T-helper 1 cell treated with Interleukin-12 subunit alpha and Interleukin-12 subunit beta and Interleukin-4 antibody, amounts not matched to agents 30 μg/mL and 1 μg/mL, for 36 hours (primary cell): ENCODE measurements at regions not wholly inside any gene's neighbourhood (a gene's known extent, or its start where the extent isn't known, plus 50 kb on each side); places are given as distances from the start of the nearest gene placed in this dataset.

Experiments used
- H3K27ac Mint-ChIP-seq: one replicate; pipeline ENCODE4 v1.8.0; 2021; ENCODE audit warnings: mild to moderate bottlenecking, mixed read lengths
- H3K27me3 Mint-ChIP-seq: one replicate; pipeline ENCODE4 v1.8.0; 2021; ENCODE audit warnings: low read depth, mixed read lengths
- H3K36me3 Mint-ChIP-seq: one replicate; pipeline ENCODE4 v1.8.0; 2021; ENCODE audit warnings: low read depth, mixed read lengths
- H3K4me1 Mint-ChIP-seq: one replicate; pipeline ENCODE4 v1.8.0; 2021; ENCODE audit warnings: low read depth, mixed read lengths
- H3K4me3 Mint-ChIP-seq: one replicate; pipeline ENCODE4 v1.8.0; 2021; ENCODE audit warnings: mild to moderate bottlenecking, moderate library complexity, mixed read lengths
- H3K9me3 Mint-ChIP-seq: one replicate; pipeline ENCODE4 v1.8.0; 2021; ENCODE audit warnings: mixed read lengths

DNA sequence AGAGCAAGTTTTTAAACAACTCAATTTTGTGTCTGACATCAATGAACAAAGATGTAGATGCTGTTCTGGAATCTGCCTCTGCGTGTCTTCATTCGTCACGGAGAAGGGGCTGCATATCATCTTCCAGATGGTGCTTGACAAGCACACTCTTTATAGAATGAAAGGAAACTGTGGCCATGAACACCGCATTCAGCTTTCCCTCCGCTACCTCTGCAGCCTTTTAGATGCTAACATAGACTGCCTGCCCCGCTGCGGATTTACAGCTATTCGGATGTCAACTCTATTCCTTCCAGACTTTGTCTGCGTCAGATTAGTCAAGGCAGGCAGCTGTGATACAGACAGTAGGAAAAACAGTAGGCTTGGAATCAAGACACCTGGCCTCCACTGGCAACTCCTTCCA is 232.9 kb downstream of the TJP1 start:
- Mint-ChIP-seq H3K36me3 (no peaks in the 10 kb centered on the region), H3K27ac (no peak overlapping the region), H3K9me3 (no peaks in the 10 kb centered on the region), H3K27me3 (no peaks in the 10 kb centered on the region), H3K4me1 (no peaks in the 10 kb centered on the region), H3K4me3 (no peak overlapping the region)

DNA sequence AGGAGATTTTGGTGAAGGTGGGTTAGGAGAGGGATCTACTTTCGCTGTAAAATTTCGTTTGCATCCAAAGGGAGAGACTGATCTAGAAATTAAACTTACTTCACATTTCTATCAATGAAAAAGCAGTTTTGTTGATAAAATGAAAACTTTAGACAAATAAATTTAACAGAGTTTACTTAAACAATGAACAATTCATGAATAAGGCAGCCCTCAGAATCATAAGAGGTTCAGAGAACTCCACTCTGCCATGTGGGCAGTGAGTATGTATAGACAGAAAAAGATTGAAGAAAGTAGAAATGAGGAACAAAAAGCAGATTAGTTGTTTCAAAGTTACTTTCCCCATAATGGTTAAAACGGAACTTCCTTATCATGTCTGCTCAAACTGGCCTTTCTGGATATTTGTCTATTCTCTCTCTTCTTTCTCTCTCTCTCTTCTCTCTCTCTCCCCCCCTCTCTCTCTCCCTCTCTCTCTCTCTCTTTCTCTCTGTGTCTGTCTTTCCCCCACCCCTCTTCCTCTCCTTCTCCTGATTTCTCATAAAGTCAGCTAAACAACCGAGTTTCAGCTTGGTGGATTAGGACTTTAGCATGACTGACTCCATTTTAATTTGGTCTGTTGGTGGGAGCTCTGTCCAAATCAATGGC is 248.9 kb downstream of the TJP1 start:
- Mint-ChIP-seq H3K9me3 (no peaks in the 10 kb centered on the region), H3K27ac (no peak overlapping the region), H3K36me3 (no peaks in the 10 kb centered on the region), H3K27me3 (peaks cover 46% of the 10 kb centered on the region), H3K4me3 (no peak overlapping the region), H3K4me1 (peaks cover 4% of the 10 kb centered on the region)

GRCh38 chr15:29571792-29572431 is 250.4 kb downstream of the TJP1 start:
- H3K27me3 Mint-ChIP-seq, result peaks cover 60% of the 10 kb centered on the region
- H3K4me3 Mint-ChIP-seq, result no peak overlapping the region
- H3K27ac Mint-ChIP-seq, result no peak overlapping the region
- H3K4me1 Mint-ChIP-seq, result peaks cover 4% of the 10 kb centered on the region
- H3K36me3 Mint-ChIP-seq, result no peaks in the 10 kb centered on the region
- H3K9me3 Mint-ChIP-seq, result no peaks in the 10 kb centered on the region

DNA sequence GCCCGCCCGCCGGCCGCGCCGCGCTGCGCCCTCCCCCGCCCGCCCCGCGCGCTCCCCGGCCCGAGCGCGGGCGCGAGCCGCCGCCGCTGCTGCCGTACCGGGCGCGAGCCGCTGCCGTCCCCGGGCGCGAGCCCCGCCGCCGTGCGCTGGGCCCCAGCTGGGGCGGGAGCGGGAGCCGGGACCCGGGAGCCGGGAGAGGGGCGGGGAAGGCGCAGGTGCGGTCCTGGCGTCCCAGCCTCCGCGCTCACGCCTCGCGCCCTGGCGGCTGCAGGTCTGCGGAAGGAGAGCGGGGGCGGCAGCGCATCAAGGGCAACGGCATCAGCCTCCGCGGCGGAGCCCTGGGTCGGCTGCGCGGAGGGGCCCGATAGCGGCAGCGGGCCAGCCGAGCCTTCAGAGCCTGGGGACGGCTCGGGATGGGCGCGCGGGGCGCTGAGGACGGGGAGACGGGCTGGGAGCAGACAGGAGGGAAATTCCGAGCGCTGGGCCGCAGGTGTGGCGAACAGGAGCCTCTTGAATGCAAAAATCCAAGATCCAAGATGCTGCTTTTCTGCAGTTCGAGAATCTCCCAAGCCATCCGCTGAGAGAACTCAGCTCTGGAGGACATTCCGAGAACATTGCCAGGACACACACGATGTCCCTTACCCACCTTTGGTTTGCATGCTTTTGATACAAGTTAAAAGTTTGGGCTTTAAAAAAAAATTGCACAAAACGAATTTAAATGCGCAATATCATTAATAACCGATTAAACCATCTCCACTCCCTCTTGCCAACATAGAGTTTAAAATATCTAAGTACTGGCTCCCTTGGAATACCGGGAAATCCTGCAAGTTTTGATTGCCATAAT is 251.1 kb downstream of the TJP1 start:
- Mint-ChIP-seq H3K9me3 (no peaks in the 10 kb centered on the region), H3K4me1 (peaks cover 4% of the 10 kb centered on the region), H3K27me3 (peaks cover 61% of the 10 kb centered on the region), H3K36me3 (no peaks in the 10 kb centered on the region), H3K4me3 (no peak overlapping the region), H3K27ac (no peak overlapping the region)

- no peaks in the 10 kb centered on the region for H3K36me3 Mint-ChIP-seq
- H3K4me3 Mint-ChIP-seq, result no peak overlapping the region
- no peaks in the 10 kb centered on the region for H3K9me3 Mint-ChIP-seq
- no peak overlapping the region for H3K27ac Mint-ChIP-seq
- H3K4me1 Mint-ChIP-seq, result peaks cover 4% of the 10 kb centered on the region
- H3K27me3 Mint-ChIP-seq, result peaks cover 61% of the 10 kb centered on the region
Measured at GRCh38 chr15:29570121-29570947, 251.9 kb downstream of the TJP1 start.

- H3K36me3 Mint-ChIP-seq, result no peaks in the 10 kb centered on the region
- peak overlapping the region; percentile 48 for H3K4me3 Mint-ChIP-seq
- H3K4me1 Mint-ChIP-seq, result peaks cover 4% of the 10 kb centered on the region
- H3K27me3 Mint-ChIP-seq, result peaks cover 61% of the 10 kb centered on the region
- no peak overlapping the region for H3K27ac Mint-ChIP-seq
- no peaks in the 10 kb centered on the region for H3K9me3 Mint-ChIP-seq
Measured at GRCh38 chr15:29569533-29570092, 252.7 kb downstream of the TJP1 start.

- H3K27me3 Mint-ChIP-seq, result peaks cover 56% of the 10 kb centered on the region
- no peak overlapping the region for H3K4me3 Mint-ChIP-seq
Measured at GRCh38 chr15:29568840-29569532, 253.3 kb downstream of the TJP1 start.

DNA sequence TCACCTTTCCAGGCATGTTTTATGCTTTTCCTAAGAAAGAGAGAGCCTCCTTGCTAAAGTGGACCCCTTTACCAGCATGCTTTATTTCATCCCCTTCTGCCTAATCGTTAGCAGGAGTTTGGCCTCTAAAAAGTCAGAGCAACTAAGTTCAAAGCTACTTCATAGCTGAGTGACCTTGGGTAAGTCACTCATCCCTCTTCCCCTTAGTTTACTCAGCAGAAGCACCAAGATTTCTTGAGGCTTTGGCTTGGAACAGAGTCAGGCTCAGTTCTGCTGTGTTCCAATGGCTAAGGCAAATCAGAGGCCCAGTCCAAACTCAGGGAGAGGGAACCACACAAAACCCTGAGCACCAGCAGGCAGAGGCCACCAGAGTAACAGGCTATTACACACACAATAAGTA is 254.9 kb downstream of the TJP1 start:
- Mint-ChIP-seq H3K27ac (no peak overlapping the region), H3K27me3 (peaks cover 40% of the 10 kb centered on the region), H3K36me3 (no peaks in the 10 kb centered on the region), H3K4me1 (peaks cover 4% of the 10 kb centered on the region), H3K4me3 (no peak overlapping the region), H3K9me3 (no peaks in the 10 kb centered on the region)

More at GRCh38 chr15:29568840-29569532, 253.3 kb downstream of the TJP1 start:
- Mint-ChIP-seq H3K36me3 (no peaks in the 10 kb centered on the region), H3K27ac (no peak overlapping the region), H3K4me1 (peaks cover 4% of the 10 kb centered on the region), H3K9me3 (no peaks in the 10 kb centered on the region)

GRCh38 chr15:29566914-29567313 is 255.4 kb downstream of the TJP1 start:
- Mint-ChIP-seq H3K36me3 (no peaks in the 10 kb centered on the region), H3K9me3 (no peaks in the 10 kb centered on the region), H3K4me1 (peaks cover 4% of the 10 kb centered on the region), H3K27me3 (peaks cover 36% of the 10 kb centered on the region), H3K4me3 (no peak overlapping the region), H3K27ac (no peak overlapping the region)

- Mint-ChIP-seq H3K4me3 (no peak overlapping the region), H3K27me3 (peaks cover 13% of the 10 kb centered on the region), H3K27ac (no peak overlapping the region), H3K4me1 (no peaks in the 10 kb centered on the region), H3K36me3 (no peaks in the 10 kb centered on the region), H3K9me3 (peaks cover 8% of the 10 kb centered on the region)
Measured at GRCh38 chr15:29563112-29563511, 259.2 kb downstream of the TJP1 start.

- Mint-ChIP-seq H3K27ac (no peak overlapping the region), H3K27me3 (no peaks in the 10 kb centered on the region), H3K4me1 (no peaks in the 10 kb centered on the region), H3K36me3 (no peaks in the 10 kb centered on the region), H3K4me3 (no peak overlapping the region), H3K9me3 (peaks cover 8% of the 10 kb centered on the region)
Measured at GRCh38 chr15:29560896-29561295, 261.4 kb downstream of the TJP1 start.

GRCh38 chr15:29558261-29558660 is 264.0 kb downstream of the TJP1 start:
- no peak overlapping the region for H3K27ac Mint-ChIP-seq
- H3K27me3 Mint-ChIP-seq, result no peaks in the 10 kb centered on the region
- peaks cover 8% of the 10 kb centered on the region for H3K9me3 Mint-ChIP-seq
- H3K36me3 Mint-ChIP-seq, result no peaks in the 10 kb centered on the region
- no peaks in the 10 kb centered on the region for H3K4me1 Mint-ChIP-seq
- no peak overlapping the region for H3K4me3 Mint-ChIP-seq

DNA sequence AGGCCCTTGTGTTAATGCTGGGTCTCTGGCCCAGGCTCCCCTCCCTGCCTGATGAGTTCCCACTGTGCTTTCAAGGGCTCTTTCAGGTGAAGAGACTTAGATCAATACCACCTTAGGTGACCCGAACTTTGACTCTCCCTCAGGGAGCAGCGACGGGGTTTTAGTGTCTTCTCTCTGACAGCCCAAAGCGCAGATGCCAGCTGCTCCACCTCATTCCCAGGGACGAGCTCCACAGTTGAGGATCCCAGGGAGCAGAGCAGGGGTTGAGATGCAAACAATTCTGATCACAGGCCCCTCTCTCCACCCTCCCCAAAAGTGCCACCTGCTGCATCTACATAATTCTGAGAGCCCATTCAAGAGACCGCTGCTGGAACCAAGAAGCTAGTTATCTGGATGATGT is 265.1 kb downstream of the TJP1 start:
- no peaks in the 10 kb centered on the region for H3K4me1 Mint-ChIP-seq
- H3K27ac Mint-ChIP-seq, result no peak overlapping the region
- no peak overlapping the region for H3K4me3 Mint-ChIP-seq
- no peaks in the 10 kb centered on the region for H3K27me3 Mint-ChIP-seq
- H3K9me3 Mint-ChIP-seq, result peaks cover 8% of the 10 kb centered on the region
- no peaks in the 10 kb centered on the region for H3K36me3 Mint-ChIP-seq
